Natural killer cell (primary cell): ENCODE measurements at regions not wholly inside any gene's neighbourhood (a gene's known extent, or its start where the extent isn't known, plus 50 kb on each side); places are given as distances from the start of the nearest gene placed in this dataset.

Experiments used
- ATAC-seq, 3 donors: fragments of 150-1000 bp in 2 of 3; fragments of 200-7000 bp in 1 of 3; cut with Tn5 transposase; 1 replicate in 1 of 3; 2 replicates in 2 of 3; pipeline ENCODE4 v1.10.0; 2021; ENCODE audit warnings: mild to moderate bottlenecking in 2 of 3, moderate library complexity in 2 of 3
- DNase-seq, 2 donors: peaks; one replicate each; pipeline versions ENCODE4 v3.0.0 to v3.0.0-alpha.2; 2013 to 2021; ENCODE audit warnings: mixed read lengths in 1 of 2
- H3K27ac ChIP-seq: one replicate; pipeline ENCODE4 v1.5.1; 2013; ENCODE audit warnings: mild to moderate bottlenecking, low read length
- H3K27me3 ChIP-seq: one replicate; pipeline ENCODE4 v1.6.1; 2013; ENCODE audit warnings: low read length; ENCODE audit not compliant: control insufficient read depth, insufficient read depth
- H3K36me3 ChIP-seq: one replicate; pipeline ENCODE4 v1.6.1; 2013; ENCODE audit warnings: low read length; ENCODE audit not compliant: control insufficient read depth, insufficient read depth
- H3K4me1 ChIP-seq: one replicate; pipeline ENCODE4 v1.6.1; 2013; ENCODE audit warnings: low read length; ENCODE audit not compliant: control insufficient read depth, insufficient read depth
- H3K4me3 ChIP-seq: one replicate; pipeline ENCODE4 v1.5.1; 2013; ENCODE audit warnings: low read length
- H3K9me3 ChIP-seq: one replicate; pipeline ENCODE4 v1.6.1; 2013; ENCODE audit warnings: low read length; ENCODE audit not compliant: control insufficient read depth, insufficient read depth
- H3K27ac Mint-ChIP-seq, 2 donors: one replicate each; pipeline ENCODE4 v1.8.0; 2022; ENCODE audit warnings: mild to moderate bottlenecking in 2 of 2, mixed read lengths in 2 of 2, moderate library complexity in 1 of 2
- H3K27me3 Mint-ChIP-seq, 2 donors: one replicate each; pipeline ENCODE4 v1.8.0; 2022; ENCODE audit warnings: low read depth in 2 of 2, mixed read lengths in 2 of 2
- H3K36me3 Mint-ChIP-seq: one replicate; pipeline ENCODE4 v1.8.0; 2022; ENCODE audit warnings: mixed read lengths
- H3K4me1 Mint-ChIP-seq, 2 donors: one replicate each; pipeline ENCODE4 v1.8.0; 2022; ENCODE audit warnings: mixed read lengths in 2 of 2
- H3K4me3 Mint-ChIP-seq: one replicate; pipeline ENCODE4 v1.8.0; 2022; ENCODE audit warnings: mild to moderate bottlenecking, moderate library complexity, mixed read lengths
- H3K9me3 Mint-ChIP-seq, 2 donors: one replicate each; pipeline ENCODE4 v1.8.0; 2022; ENCODE audit warnings: mixed read lengths in 2 of 2
- WGBS: methylation state at CpG from one replicate; pipeline ENCODE4 v1.1.7; 2013; ENCODE audit warnings: missing lambda C conversion rate; ENCODE audit not compliant: insufficient coverage; 5-methylcytosine and 5-hydroxymethylcytosine counted together
- intact Hi-C: fragments of 100-400 bp; cut with micrococcal nuclease; formaldehyde crosslinking; loops from one replicate; pipeline ENCODE4 v1.14.2; 2022
- TF ChIP-seq, protein P1 (sequence below): fragments of 200-600 bp; IDR thresholded peaks from one replicate; pipeline ENCODE4 v1.8.0; 2022; ENCODE audit warnings: antibody characterized with exemption

DNA sequence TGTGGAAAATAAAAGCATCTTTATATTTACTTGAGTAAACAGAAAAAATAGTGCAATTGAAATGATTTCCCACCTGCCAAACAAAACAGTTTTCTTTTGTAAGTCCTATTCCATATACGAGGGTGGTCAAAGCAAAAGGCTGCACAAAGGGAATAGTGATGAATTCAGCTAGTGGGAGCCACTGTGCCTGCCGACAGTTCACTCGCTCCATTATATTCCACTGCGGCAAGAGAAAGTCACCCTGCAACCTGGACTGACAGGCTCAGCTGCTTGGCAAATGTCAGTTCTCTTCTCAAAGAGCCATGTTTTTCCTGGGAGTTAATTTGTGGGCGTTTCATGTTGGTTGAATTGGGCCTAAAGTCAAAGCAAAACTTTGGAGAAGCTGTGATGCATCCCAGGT, 145.4 kb downstream of the LMO4 start:
- no peaks in the 10 kb centered on the region for H3K4me1 Mint-ChIP-seq
- Histone ChIP-seq H3K9me3 (no peaks in the 10 kb centered on the region), H3K27ac (no peak overlapping the region), H3K27me3 (no peaks in the 10 kb centered on the region), H3K36me3 (no peaks in the 10 kb centered on the region), H3K4me1 (no peaks in the 10 kb centered on the region), H3K4me3 (no peak overlapping the region)
- H3K27ac Mint-ChIP-seq = no peak overlapping the region
- H3K27me3 Mint-ChIP-seq = peaks cover 7 to 8% of the 10 kb centered on the region in 2 donors
- no peaks in the 10 kb centered on the region for H3K36me3 Mint-ChIP-seq
- intact Hi-C loops = no loop called here
- H3K4me3 Mint-ChIP-seq = no peak overlapping the region
- WGBS = 93% methylated on average over 4 of the region's 5 CpGs
- no peaks in the 10 kb centered on the region for H3K9me3 Mint-ChIP-seq
- ATAC-seq = no peak
- no peak for DNase-seq
- TF ChIP-seq, protein P1, sequence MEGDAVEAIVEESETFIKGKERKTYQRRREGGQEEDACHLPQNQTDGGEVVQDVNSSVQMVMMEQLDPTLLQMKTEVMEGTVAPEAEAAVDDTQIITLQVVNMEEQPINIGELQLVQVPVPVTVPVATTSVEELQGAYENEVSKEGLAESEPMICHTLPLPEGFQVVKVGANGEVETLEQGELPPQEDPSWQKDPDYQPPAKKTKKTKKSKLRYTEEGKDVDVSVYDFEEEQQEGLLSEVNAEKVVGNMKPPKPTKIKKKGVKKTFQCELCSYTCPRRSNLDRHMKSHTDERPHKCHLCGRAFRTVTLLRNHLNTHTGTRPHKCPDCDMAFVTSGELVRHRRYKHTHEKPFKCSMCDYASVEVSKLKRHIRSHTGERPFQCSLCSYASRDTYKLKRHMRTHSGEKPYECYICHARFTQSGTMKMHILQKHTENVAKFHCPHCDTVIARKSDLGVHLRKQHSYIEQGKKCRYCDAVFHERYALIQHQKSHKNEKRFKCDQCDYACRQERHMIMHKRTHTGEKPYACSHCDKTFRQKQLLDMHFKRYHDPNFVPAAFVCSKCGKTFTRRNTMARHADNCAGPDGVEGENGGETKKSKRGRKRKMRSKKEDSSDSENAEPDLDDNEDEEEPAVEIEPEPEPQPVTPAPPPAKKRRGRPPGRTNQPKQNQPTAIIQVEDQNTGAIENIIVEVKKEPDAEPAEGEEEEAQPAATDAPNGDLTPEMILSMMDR = no peak

DNA sequence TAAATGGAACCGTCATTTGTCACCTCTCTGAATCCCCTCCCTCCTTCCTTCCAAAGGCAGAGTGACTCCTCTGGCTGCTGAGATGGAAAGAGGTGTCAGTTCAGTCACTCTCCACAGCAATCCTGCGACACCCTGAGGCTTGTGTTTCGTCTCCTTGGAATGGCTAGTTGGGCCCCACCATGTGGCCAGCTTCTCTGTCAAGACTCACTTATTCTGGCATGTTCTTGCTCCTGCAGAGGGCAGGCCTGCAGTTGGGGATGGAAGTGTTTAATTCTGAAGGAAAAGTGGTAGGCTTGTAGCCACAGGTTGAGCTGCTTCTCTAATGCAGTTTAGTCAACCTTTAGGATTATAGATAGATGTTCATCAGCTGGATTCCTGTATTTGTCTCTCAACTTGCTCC, 149.6 kb downstream of the LMO4 start:
- Mint-ChIP-seq H3K27me3 (peaks cover 5 to 7% of the 10 kb centered on the region in 2 donors), H3K27ac (no peak overlapping the region), H3K36me3 (no peaks in the 10 kb centered on the region), H3K4me1 (no peaks in the 10 kb centered on the region), H3K9me3 (no peaks in the 10 kb centered on the region), H3K4me3 (no peak overlapping the region)
- Histone ChIP-seq H3K27ac (no peak overlapping the region), H3K9me3 (no peaks in the 10 kb centered on the region), H3K4me1 (no peaks in the 10 kb centered on the region), H3K27me3 (no peaks in the 10 kb centered on the region), H3K36me3 (no peaks in the 10 kb centered on the region), H3K4me3 (no peak overlapping the region)
- ATAC-seq = no peak
- intact Hi-C loops = no loop called here
- TF ChIP-seq, protein P1 = no peak
- no peak for DNase-seq
- 95% methylated on average over 3 of the region's 3 CpGs for WGBS

DNA sequence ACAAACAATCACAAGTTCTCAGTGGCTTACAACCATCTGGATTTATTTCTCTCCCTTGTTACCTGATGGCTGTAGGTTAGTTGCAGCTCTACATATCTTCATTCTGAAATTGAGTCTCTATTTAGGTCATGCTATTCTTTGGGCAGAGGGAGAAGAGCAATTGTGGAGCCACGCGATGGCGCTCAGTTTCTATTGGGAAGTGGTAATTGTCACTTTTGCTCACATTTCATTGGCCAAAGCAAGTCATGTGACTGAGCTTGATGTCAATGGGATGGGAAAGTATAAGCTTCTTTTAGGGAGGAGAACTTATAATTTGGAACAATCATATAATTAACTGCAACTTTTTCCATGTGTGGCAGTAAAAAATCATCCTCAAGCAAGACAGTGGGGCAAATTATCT, 166.5 kb downstream of the LMO4 start:
- no peaks in the 10 kb centered on the region for H3K27me3 ChIP-seq
- Mint-ChIP-seq H3K4me3 (no peak overlapping the region), H3K27ac (no peak overlapping the region), H3K9me3 (no peaks in the 10 kb centered on the region), H3K4me1 (no peaks in the 10 kb centered on the region), H3K36me3 (no peaks in the 10 kb centered on the region), H3K27me3 (no peaks in the 10 kb centered on the region)
- WGBS = 98% methylated on average over 3 of the region's 3 CpGs
- H3K27ac ChIP-seq = no peak overlapping the region
- ATAC-seq (no peak), DNase-seq (no peak)
- H3K36me3 ChIP-seq = no peaks in the 10 kb centered on the region
- TF ChIP-seq, protein P1 = no peak
- no peak overlapping the region for H3K4me3 ChIP-seq
- intact Hi-C loops = no loop called here
- H3K4me1 ChIP-seq = no peaks in the 10 kb centered on the region
- no peaks in the 10 kb centered on the region for H3K9me3 ChIP-seq

DNA sequence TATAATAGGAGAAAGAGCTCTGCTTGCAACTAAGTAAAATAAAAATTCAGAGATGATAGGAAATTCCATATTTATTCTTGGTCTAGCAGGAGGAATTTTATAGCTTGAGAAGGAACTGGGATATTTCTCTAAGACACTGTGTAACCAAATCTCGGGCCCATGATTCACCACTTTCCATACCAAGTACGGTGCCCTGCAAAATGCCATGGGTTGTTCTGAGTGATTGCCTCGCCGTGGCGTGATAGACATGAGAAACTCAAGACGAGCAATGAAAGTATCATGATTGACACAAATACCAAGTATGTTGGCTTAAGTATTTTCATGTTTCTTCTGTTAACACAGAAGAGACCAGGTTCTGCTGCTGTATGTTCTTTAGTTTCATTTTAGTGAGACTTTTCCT, 167.2 kb downstream of the LMO4 start:
- no peaks in the 10 kb centered on the region for H3K36me3 Mint-ChIP-seq
- no peak overlapping the region for H3K27ac ChIP-seq
- TF ChIP-seq, protein P1 = no peak
- H3K4me3 ChIP-seq = no peak overlapping the region
- no peak overlapping the region for H3K4me3 Mint-ChIP-seq
- no peaks in the 10 kb centered on the region for H3K4me1 Mint-ChIP-seq
- DNase-seq (no peak), ATAC-seq (no peak)
- no peak overlapping the region for H3K27ac Mint-ChIP-seq
- 95% methylated on average over 6 of the region's 6 CpGs for WGBS
- no peaks in the 10 kb centered on the region for H3K27me3 Mint-ChIP-seq
- no peaks in the 10 kb centered on the region for H3K27me3 ChIP-seq
- H3K9me3 ChIP-seq = no peaks in the 10 kb centered on the region
- H3K4me1 ChIP-seq = no peaks in the 10 kb centered on the region
- H3K36me3 ChIP-seq = no peaks in the 10 kb centered on the region
- intact Hi-C loops = no loop called here
- no peaks in the 10 kb centered on the region for H3K9me3 Mint-ChIP-seq
